HEK293 (cell line): ENCODE measurements at regions not wholly inside any gene's neighbourhood (a gene's known extent, or its start where the extent isn't known, plus 50 kb on each side); places are given as distances from the start of the nearest gene placed in this dataset.

ENCODE experiments used
- CTCF ChIA-PET: fragments of 350-600 bp; formaldehyde crosslinking; extraction: SDS; loops from one replicate; lab custom pipeline; 2021; ENCODE audit warnings: antibody characterized with exemption; lab: Yijun Ruan, JAX
- POLR2A ChIA-PET: fragments of 300-600 bp; formaldehyde crosslinking; extraction: SDS; loops from one replicate; lab custom pipeline; 2020; ENCODE audit warnings: antibody characterized with exemption, inconsistent platforms; lab: Yijun Ruan, JAX
- H3K27ac ChIP-seq: fragments of 200-500 bp; sonication (Bioruptor generic); 2 replicates; pipeline ENCODE4 v1.5.1; 2014; ENCODE audit warnings: low read depth, low read length, control low read depth, inconsistent platforms; ENCODE audit errors: extremely low read depth
- H3K36me3 ChIP-seq, 2 experiments: fragments of 200-500 bp in 1 of 2; sonication (Bioruptor generic) in 1 of 2; 1 replicate in 1 of 2; 2 replicates in 1 of 2; pipeline ENCODE4 v1.5.1; 2014 to 2017; ENCODE audit warnings: inconsistent platforms in 2 of 2, low read length in 2 of 2; ENCODE audit not compliant: control insufficient read depth in 2 of 2, insufficient read depth in 1 of 2
- H3K4me1 ChIP-seq: fragments of 200-500 bp; sonication (Bioruptor generic); 2 replicates; pipeline ENCODE4 v1.5.1; 2014; ENCODE audit warnings: mild to moderate bottlenecking, low read length, inconsistent platforms; ENCODE audit not compliant: control insufficient read depth, insufficient read depth
- H3K4me3 ChIP-seq: 2 replicates; pipeline ENCODE4 v1.5.1; 2011; ENCODE audit warnings: low read depth, mild to moderate bottlenecking, control low read depth, low read length, moderate library complexity
- H3K9me3 ChIP-seq: fragments of 200-500 bp; sonication (Bioruptor generic); 2 replicates; pipeline ENCODE4 v1.5.1; 2014; ENCODE audit warnings: low read depth, low read length, inconsistent platforms; ENCODE audit not compliant: control insufficient read depth, insufficient read depth
- BCL6B ChIP-seq: fragments of 450-650 bp; formaldehyde crosslinking; IDR thresholded peaks from 2 replicates; pipeline ENCODE4 v1.5.1; 2017; ENCODE audit warnings: missing biosample characterization, missing genetic modification characterization
- FEZF1 ChIP-seq: fragments of 450-650 bp; formaldehyde crosslinking; IDR thresholded peaks from 2 replicates; pipeline ENCODE4 v1.5.1; 2016; ENCODE audit warnings: missing biosample characterization, missing genetic modification characterization
- GLI2 ChIP-seq: fragments of 450-650 bp; formaldehyde crosslinking; IDR thresholded peaks from 2 replicates; pipeline ENCODE4; 2017; ENCODE audit warnings: missing biosample characterization, missing genetic modification characterization, low read depth, borderline replicate concordance
- SETDB1 ChIP-seq: IDR thresholded peaks from one replicate; pipeline ENCODE4 v1.6.1; 2017; ENCODE audit warnings: mild to moderate bottlenecking, low read length, moderate library complexity, mixed read lengths; ENCODE audit not compliant: insufficient read length
- TCF7L2 ChIP-seq: IDR thresholded peaks from 2 replicates; pipeline ENCODE4 v1.6.1; 2011; ENCODE audit warnings: low read depth, mild to moderate bottlenecking, inconsistent platforms, low read length, moderate library complexity, borderline replicate concordance
- ZBTB1 ChIP-seq: fragments of 450-650 bp; formaldehyde crosslinking; IDR thresholded peaks from 2 replicates; pipeline ENCODE4 v1.5.1; 2016; ENCODE audit warnings: missing biosample characterization, missing genetic modification characterization
- ZBTB17 ChIP-seq: fragments of 450-650 bp; formaldehyde crosslinking; IDR thresholded peaks from 2 replicates; pipeline ENCODE4 v1.5.1; 2016; ENCODE audit warnings: missing biosample characterization, missing genetic modification characterization
- ZBTB21 ChIP-seq: fragments of 450-650 bp; formaldehyde crosslinking; IDR thresholded peaks from 2 replicates; pipeline ENCODE4 v1.5.1; 2017; ENCODE audit warnings: missing biosample characterization, missing genetic modification characterization
- ZNF146 ChIP-seq: fragments of 450-650 bp; formaldehyde crosslinking; IDR thresholded peaks from 2 replicates; pipeline ENCODE4 v1.5.1; 2016; ENCODE audit warnings: missing biosample characterization, missing genetic modification characterization
- ZNF175 ChIP-seq: fragments of 450-650 bp; formaldehyde crosslinking; IDR thresholded peaks from 2 replicates; pipeline ENCODE4 v1.5.1; 2016; ENCODE audit warnings: missing biosample characterization, missing genetic modification characterization
- ZNF311 ChIP-seq: fragments of 450-650 bp; formaldehyde crosslinking; IDR thresholded peaks from 2 replicates; pipeline ENCODE4 v1.5.1; 2017; ENCODE audit warnings: missing biosample characterization, missing genetic modification characterization, borderline replicate concordance
- ZNF426 ChIP-seq: fragments of 450-650 bp; formaldehyde crosslinking; IDR thresholded peaks from 2 replicates; pipeline ENCODE4 v1.5.1; 2017; ENCODE audit warnings: missing biosample characterization, missing genetic modification characterization, mild to moderate bottlenecking, inconsistent platforms, moderate library complexity
- ZNF449 ChIP-seq: fragments of 450-650 bp; formaldehyde crosslinking; IDR thresholded peaks from 2 replicates; pipeline ENCODE4 v1.5.1; 2017; ENCODE audit warnings: missing biosample characterization, mild to moderate bottlenecking, missing genetic modification characterization, moderate library complexity
- ZNF623 ChIP-seq: fragments of 450-650 bp; formaldehyde crosslinking; IDR thresholded peaks from 2 replicates; pipeline ENCODE4 v1.5.1; 2016; ENCODE audit warnings: missing biosample characterization, missing genetic modification characterization
- ZNF626 ChIP-seq: fragments of 450-650 bp; sonication (Bioruptor Pico); formaldehyde crosslinking; IDR thresholded peaks from 2 replicates; pipeline ENCODE4 v1.5.1; 2018; ENCODE audit warnings: missing biosample characterization, missing genetic modification characterization, inconsistent platforms
- ZNF76 ChIP-seq: fragments of 450-650 bp; formaldehyde crosslinking; IDR thresholded peaks from 2 replicates; pipeline ENCODE4; 2016; ENCODE audit warnings: low read depth, missing biosample characterization, missing genetic modification characterization, borderline replicate concordance
- ZNF777 ChIP-seq: fragments of 450-650 bp; formaldehyde crosslinking; IDR thresholded peaks from 2 replicates; pipeline ENCODE4 v1.5.1; 2017; ENCODE audit warnings: missing biosample characterization, missing genetic modification characterization, borderline replicate concordance
- ZNF785 ChIP-seq: fragments of 450-650 bp; formaldehyde crosslinking; IDR thresholded peaks from 2 replicates; pipeline ENCODE4 v1.5.1; 2016; ENCODE audit warnings: missing biosample characterization, missing genetic modification characterization
- TF ChIP-seq, protein P1 (sequence below): fragments of 450-650 bp; formaldehyde crosslinking; conservative IDR thresholded peaks from 2 replicates; pipeline ENCODE4 v1.5.1; 2016; ENCODE audit warnings: low read depth, missing biosample characterization, missing genetic modification characterization
- TF ChIP-seq, protein P2 (sequence below): fragments of 450-650 bp; formaldehyde crosslinking; IDR thresholded peaks from 2 replicates; pipeline ENCODE4 v1.5.1; 2016; ENCODE audit warnings: missing biosample characterization, missing genetic modification characterization
- TF ChIP-seq, protein P3 (sequence below): sonication (generic); formaldehyde crosslinking; IDR thresholded peaks from 2 replicates; pipeline ENCODE4 v1.8.1; 2022; ENCODE audit warnings: mild to moderate bottlenecking, moderate library complexity, missing genetic modification reagents

DNA sequence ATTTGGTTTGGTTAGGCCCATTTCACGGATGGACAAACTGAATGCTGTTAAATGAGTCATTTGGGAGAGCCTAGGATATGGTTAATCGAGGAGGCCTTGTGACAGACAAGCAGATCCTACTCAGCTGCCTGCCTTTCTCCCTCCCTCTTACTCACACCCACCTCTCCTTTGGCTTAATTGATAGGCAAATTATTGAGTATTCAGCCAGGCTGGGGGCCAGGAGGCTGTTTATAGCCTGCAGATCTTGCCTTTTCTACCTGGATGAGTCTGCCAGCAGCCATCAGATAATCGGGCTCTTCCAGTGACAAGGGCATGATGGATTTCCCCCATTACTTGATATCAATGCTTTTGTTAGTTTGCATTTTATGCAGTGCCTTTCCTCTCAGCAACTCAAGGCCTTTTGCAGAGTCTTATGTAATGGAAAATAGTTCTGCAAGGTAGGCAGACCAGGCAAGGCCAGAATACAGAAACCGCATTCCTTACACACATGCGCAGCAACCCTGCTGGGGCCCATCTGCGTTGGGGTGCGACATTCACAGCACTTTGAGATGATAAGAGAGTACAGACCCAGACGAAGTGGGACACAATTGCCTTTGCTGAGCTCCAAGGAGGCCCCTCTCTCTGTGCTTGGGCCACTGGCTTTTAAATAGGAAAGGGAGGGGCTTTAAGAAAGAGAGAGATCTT lies 96.2 kb upstream of the ATP6AP2 start:
- no peak overlapping the region for H3K4me3 ChIP-seq
- ChIA-PET POLR2A (no interaction called here), CTCF (no interaction called here)
- no peak for TF ChIP-seq GLI2 (tag by site-specific recombination)
- no peak overlapping the region for H3K27ac ChIP-seq
- H3K36me3 ChIP-seq = no peaks in the 10 kb centered on the region
- H3K4me1 ChIP-seq = no peaks in the 10 kb centered on the region
- no peaks in the 10 kb centered on the region for H3K9me3 ChIP-seq

DNA sequence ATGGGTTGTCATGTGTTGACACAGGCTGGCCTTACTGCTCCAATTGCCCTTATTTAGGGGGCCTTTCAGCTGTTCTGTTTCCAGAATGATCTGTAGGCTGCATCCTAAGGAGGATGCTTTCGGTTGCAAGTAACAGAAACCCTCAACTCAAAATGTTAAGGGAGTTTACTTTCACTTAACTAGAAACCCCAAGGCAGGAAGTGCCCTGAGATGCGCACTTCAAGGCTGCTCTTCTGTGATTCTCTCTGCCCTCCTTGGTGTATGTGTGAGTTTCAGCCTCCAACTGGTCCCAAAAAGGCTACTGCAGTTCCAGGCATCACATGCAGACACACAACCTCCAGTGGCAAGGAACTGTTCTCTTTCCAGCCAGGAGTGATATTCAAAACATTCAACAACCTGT lies 97.3 kb upstream of the ATP6AP2 start:
- H3K4me1 ChIP-seq = no peaks in the 10 kb centered on the region
- no peak overlapping the region for H3K27ac ChIP-seq
- TF ChIP-seq, protein P1, sequence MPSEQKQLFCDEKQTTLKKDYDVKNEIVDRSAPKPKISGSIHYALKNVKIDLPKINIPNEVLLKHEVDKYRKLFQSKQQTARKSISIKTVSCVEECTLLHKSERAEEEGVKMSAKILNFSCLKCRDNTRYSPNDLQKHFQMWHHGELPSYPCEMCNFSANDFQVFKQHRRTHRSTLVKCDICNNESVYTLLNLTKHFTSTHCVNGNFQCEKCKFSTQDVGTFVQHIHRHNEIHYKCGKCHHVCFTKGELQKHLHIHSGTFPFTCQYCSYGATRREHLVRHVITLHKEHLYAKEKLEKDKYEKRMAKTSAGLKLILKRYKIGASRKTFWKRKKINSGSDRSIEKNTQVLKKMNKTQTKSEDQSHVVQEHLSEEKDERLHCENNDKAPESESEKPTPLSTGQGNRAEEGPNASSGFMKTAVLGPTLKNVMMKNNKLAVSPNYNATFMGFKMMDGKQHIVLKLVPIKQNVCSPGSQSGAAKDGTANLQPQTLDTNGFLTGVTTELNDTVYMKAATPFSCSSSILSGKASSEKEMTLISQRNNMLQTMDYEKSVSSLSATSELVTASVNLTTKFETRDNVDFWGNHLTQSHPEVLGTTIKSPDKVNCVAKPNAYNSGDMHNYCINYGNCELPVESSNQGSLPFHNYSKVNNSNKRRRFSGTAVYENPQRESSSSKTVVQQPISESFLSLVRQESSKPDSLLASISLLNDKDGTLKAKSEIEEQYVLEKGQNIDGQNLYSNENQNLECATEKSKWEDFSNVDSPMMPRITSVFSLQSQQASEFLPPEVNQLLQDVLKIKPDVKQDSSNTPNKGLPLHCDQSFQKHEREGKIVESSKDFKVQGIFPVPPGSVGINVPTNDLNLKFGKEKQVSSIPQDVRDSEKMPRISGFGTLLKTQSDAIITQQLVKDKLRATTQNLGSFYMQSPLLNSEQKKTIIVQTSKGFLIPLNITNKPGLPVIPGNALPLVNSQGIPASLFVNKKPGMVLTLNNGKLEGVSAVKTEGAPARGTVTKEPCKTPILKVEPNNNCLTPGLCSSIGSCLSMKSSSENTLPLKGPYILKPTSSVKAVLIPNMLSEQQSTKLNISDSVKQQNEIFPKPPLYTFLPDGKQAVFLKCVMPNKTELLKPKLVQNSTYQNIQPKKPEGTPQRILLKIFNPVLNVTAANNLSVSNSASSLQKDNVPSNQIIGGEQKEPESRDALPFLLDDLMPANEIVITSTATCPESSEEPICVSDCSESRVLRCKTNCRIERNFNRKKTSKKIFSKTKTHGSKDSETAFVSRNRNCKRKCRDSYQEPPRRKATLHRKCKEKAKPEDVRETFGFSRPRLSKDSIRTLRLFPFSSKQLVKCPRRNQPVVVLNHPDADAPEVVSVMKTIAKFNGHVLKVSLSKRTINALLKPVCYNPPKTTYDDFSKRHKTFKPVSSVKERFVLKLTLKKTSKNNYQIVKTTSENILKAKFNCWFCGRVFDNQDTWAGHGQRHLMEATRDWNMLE (tag by site-specific recombination) = no peak
- no peak for TF ChIP-seq ZBTB1
- no peak for TF ChIP-seq ZNF76
- no peak for TF ChIP-seq ZNF777 (tag by site-specific recombination)
- no peak for TF ChIP-seq SETDB1
- TF ChIP-seq ZNF626 = no peak
- no peak for TF ChIP-seq FEZF1
- TF ChIP-seq ZBTB21 (tag by site-specific recombination) = no peak
- TF ChIP-seq, protein P2, sequence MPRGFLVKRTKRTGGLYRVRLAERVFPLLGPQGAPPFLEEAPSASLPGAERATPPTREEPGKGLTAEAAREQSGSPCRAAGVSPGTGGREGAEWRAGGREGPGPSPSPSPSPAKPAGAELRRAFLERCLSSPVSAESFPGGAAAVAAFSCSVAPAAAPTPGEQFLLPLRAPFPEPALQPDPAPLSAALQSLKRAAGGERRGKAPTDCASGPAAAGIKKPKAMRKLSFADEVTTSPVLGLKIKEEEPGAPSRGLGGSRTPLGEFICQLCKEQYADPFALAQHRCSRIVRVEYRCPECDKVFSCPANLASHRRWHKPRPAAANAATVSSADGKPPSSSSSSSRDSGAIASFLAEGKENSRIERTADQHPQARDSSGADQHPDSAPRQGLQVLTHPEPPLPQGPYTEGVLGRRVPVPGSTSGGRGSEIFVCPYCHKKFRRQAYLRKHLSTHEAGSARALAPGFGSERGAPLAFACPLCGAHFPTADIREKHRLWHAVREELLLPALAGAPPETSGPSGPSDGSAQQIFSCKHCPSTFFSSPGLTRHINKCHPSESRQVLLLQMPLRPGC (tag by site-specific recombination) = no peak
- no peaks in the 10 kb centered on the region for H3K36me3 ChIP-seq
- CTCF ChIA-PET = no interaction called here
- no peaks in the 10 kb centered on the region for H3K9me3 ChIP-seq
- POLR2A ChIA-PET = no interaction called here
- H3K4me3 ChIP-seq = no peak overlapping the region

- TF ChIP-seq, protein P3, sequence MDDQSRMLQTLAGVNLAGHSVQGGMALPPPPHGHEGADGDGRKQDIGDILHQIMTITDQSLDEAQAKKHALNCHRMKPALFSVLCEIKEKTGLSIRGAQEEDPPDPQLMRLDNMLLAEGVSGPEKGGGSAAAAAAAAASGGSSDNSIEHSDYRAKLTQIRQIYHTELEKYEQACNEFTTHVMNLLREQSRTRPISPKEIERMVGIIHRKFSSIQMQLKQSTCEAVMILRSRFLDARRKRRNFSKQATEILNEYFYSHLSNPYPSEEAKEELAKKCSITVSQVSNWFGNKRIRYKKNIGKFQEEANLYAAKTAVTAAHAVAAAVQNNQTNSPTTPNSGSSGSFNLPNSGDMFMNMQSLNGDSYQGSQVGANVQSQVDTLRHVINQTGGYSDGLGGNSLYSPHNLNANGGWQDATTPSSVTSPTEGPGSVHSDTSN (CRISPR knock-in tag) = no peak
- TF ChIP-seq ZNF449 (tag by site-specific recombination) = no peak
- TF ChIP-seq ZNF175 (tag by site-specific recombination) = no peak
- no peak for TF ChIP-seq ZNF426
- TF ChIP-seq ZNF146 (tag by site-specific recombination) = no peak
- TF ChIP-seq ZNF623 (tag by site-specific recombination) = no peak
- no peak for TF ChIP-seq ZNF311
- no peak for TF ChIP-seq TCF7L2
- no peak for TF ChIP-seq BCL6B (tag by site-specific recombination)
- no peak for TF ChIP-seq ZBTB17 (tag by site-specific recombination)
- TF ChIP-seq ZNF785 (tag by site-specific recombination) = no peak
- no peak overlapping the region for H3K4me3 ChIP-seq
- H3K4me1 ChIP-seq = no peaks in the 10 kb centered on the region
- H3K9me3 ChIP-seq = no peaks in the 10 kb centered on the region
- H3K27ac ChIP-seq = no peak overlapping the region
- ChIA-PET POLR2A (no interaction called here), CTCF (interaction anchor here (0.6 to 0.7 kb wide), 2 partner anchors 114 to 134 kb away, joined by 3 to 4 read pairs; no protein-coding TSS in a partner anchor)
- no peaks in the 10 kb centered on the region for H3K36me3 ChIP-seq
Measured at GRCh38 chrX:40479777-40480318, 100.9 kb upstream of the ATP6AP2 start.
